GM12878 (cell line): ENCODE measurements at regions not wholly inside any gene's neighbourhood (a gene's known extent, or its start where the extent isn't known, plus 50 kb on each side); places are given as distances from the start of the nearest gene placed in this dataset.

Experiments used
- ATAC-seq: fragments of 200-7000 bp; cut with Tn5 transposase; 3 replicates; pipeline ENCODE4 v1.9.1; 2020; ENCODE audit warnings: mild to moderate bottlenecking, moderate library complexity
- BruUV-seq: library from RNA; stranded (reverse); fragments of 400-500 nt; replicated peaks from 2 replicates; lab custom pipeline; 2021; lab: Mats Ljungman, UMichigan
- CTCF ChIA-PET: fragments of 300-600 bp; sonication (Branson Sonifier 250); formaldehyde crosslinking; extraction: SDS; loops from one replicate; lab custom pipeline; 2021; ENCODE audit warnings: inconsistent platforms; lab: Yijun Ruan, JAX
- POLR2A ChIA-PET: fragments of 350-600 bp; formaldehyde crosslinking; extraction: SDS; loops from one replicate; lab custom pipeline; 2021; ENCODE audit warnings: inconsistent platforms; lab: Charles Lee
- RAD21 ChIA-PET: fragments of 300-600 bp; sonication (Branson Sonifier 250); formaldehyde crosslinking; loops from one replicate; lab custom pipeline; 2023; ENCODE audit warnings: antibody characterized with exemption; ENCODE audit not compliant: unreplicated experiment; lab: Charles Lee
- SMC1A ChIA-PET: fragments of 300-600 bp; sonication (Branson Sonifier 250); formaldehyde crosslinking; loops from one replicate; lab custom pipeline; 2023; ENCODE audit not compliant: unreplicated experiment, uncharacterized antibody; lab: Charles Lee
- DNase-seq: peaks from one replicate; pipeline ENCODE4 v3.0.0-alpha.2; 2011; ENCODE audit warnings: low read depth, low spot score
- FAIRE-seq: peaks from 3 replicates; lab custom pipeline; 2011; peaks lifted over from hg19 to GRCh38; lab: Jason Lieb, UNC
- H2AFZ ChIP-seq: 2 replicates; pipeline ENCODE4 v1.6.0; 2011; ENCODE audit warnings: low read depth, low read length, control low read depth; ENCODE audit not compliant: control insufficient read depth
- H3K27ac ChIP-seq: 2 replicates; pipeline ENCODE4 v1.5.1; 2011; ENCODE audit warnings: control low read depth; ENCODE audit not compliant: control insufficient read depth, insufficient read depth
- H3K27me3 ChIP-seq, 2 experiments: replicated peaks in 1 of 2; 2 replicates each; pipeline versions ENCODE4 v1.6.0 to v1.6.1; 2011; ENCODE audit warnings: low read length in 1 of 2; ENCODE audit not compliant: control insufficient read depth in 2 of 2, insufficient read depth in 2 of 2
- H3K36me3 ChIP-seq, 2 experiments: 2 replicates each; pipeline ENCODE4 v1.5.1; 2011; ENCODE audit warnings: low read length in 1 of 2; ENCODE audit not compliant: control insufficient read depth in 2 of 2, insufficient read depth in 2 of 2
- H3K4me1 ChIP-seq: 2 replicates; pipeline ENCODE4 v1.6.1; 2011; ENCODE audit warnings: mild to moderate bottlenecking, low read length, moderate library complexity, mixed read lengths; ENCODE audit not compliant: control insufficient read depth, insufficient read depth
- H3K4me2 ChIP-seq: 2 replicates; pipeline ENCODE4 v1.6.0; 2011; ENCODE audit warnings: control low read depth; ENCODE audit not compliant: control insufficient read depth, insufficient read depth
- H3K4me3 ChIP-seq: fragments of 200-600 bp; sonication (generic); 2 replicates; pipeline ENCODE4 v1.5.1; 2016
- H3K79me2 ChIP-seq: 2 replicates; pipeline ENCODE4 v1.6.0; 2011; ENCODE audit warnings: low read length; ENCODE audit not compliant: control insufficient read depth, insufficient read depth
- H3K9ac ChIP-seq: 2 replicates; pipeline ENCODE4 v1.8.0; 2011; ENCODE audit warnings: low read length, control low read depth, mixed read lengths; ENCODE audit not compliant: control insufficient read depth, insufficient read depth
- H3K9me3 ChIP-seq: replicated peaks from 3 replicates; pipeline ENCODE4 v1.5.1; 2011; ENCODE audit warnings: mild to moderate bottlenecking, low read length; ENCODE audit not compliant: control insufficient read depth, insufficient read depth
- H4K20me1 ChIP-seq: 2 replicates; pipeline ENCODE4 v1.6.0; 2011; ENCODE audit not compliant: control insufficient read depth, insufficient read depth
- CBFB ChIP-seq: IDR thresholded peaks from 2 replicates; pipeline ENCODE4 v1.6.1; 2016; ENCODE audit warnings: antibody characterized with exemption, low read depth
- CEBPB ChIP-seq, 2 experiments: fragments of 150-350 bp in 1 of 2; IDR thresholded peaks; 2 replicates each; pipeline ENCODE4 v1.6.1; 2012 to 2014; ENCODE audit warnings: low read depth in 2 of 2, low read length in 2 of 2, borderline replicate concordance in 1 of 2, inconsistent platforms in 1 of 2
- FOS ChIP-seq: IDR thresholded peaks from 3 replicates; pipeline ENCODE4 v1.6.1; 2011; ENCODE audit warnings: borderline replicate concordance; ENCODE audit not compliant: insufficient read length; ENCODE audit errors: extremely low read depth
- IRF4 ChIP-seq: IDR thresholded peaks from 2 replicates; pipeline ENCODE4 v1.6.1; 2011; ENCODE audit warnings: low read depth, low read length
- NBN ChIP-seq: fragments of 450-650 bp; IDR thresholded peaks from 2 replicates; pipeline ENCODE4 v1.6.1; 2016
- PAX5 ChIP-seq: IDR thresholded peaks from 2 replicates; pipeline ENCODE4 v1.6.1; 2011; ENCODE audit warnings: low read depth, low read length, borderline replicate concordance
- RAD51 ChIP-seq: fragments of 450-650 bp; IDR thresholded peaks from 2 replicates; pipeline ENCODE4 v1.6.1; 2016; ENCODE audit warnings: moderate library complexity, mild to moderate bottlenecking, inconsistent platforms
- RCOR1 ChIP-seq: conservative IDR thresholded peaks from 2 replicates; pipeline ENCODE4 v1.6.1; 2012; ENCODE audit warnings: low read depth, low read length, improper control_type of control experiment
- WGBS: methylation state at CpG from one replicate; pipeline ENCODE4 v1.1.6; 2016; ENCODE audit warnings: low lambda C conversion rate; ENCODE audit not compliant: insufficient replicate concordance, insufficient coverage; ENCODE audit errors: missing lambda C conversion rate; 5-methylcytosine and 5-hydroxymethylcytosine counted together
- in situ Hi-C: fragments of 300-500 bp; cut with MboI; formaldehyde crosslinking; loops from 9 replicates; pipeline ENCODE4 v1.14.3; 2018; ENCODE audit warnings: mixed read lengths
- intact Hi-C: fragments of 100-400 bp; cut with micrococcal nuclease; formaldehyde crosslinking; loops from one replicate; pipeline ENCODE4 v1.14.2; 2022; ENCODE audit not compliant: unreplicated experiment
- TF ChIP-seq, protein P1 (sequence below): IDR thresholded peaks from 2 replicates; pipeline ENCODE4 v1.6.1; 2012; ENCODE audit warnings: low read length, inconsistent platforms
- TF ChIP-seq, protein P2 (sequence below): IDR thresholded peaks from 2 replicates; pipeline ENCODE4 v1.6.1; 2012; ENCODE audit warnings: low read depth, low read length, improper control_type of control experiment

GRCh38 chr2:162964513-162964912 lies 125.9 kb upstream of the KCNH7 start:
- WGBS: 42% methylated on average over 3 of the region's 3 CpGs
- ATAC-seq (no peak), DNase-seq (no peak)
- ChIA-PET SMC1A (no interaction called here), POLR2A (no interaction called here), RAD21 (no interaction called here), CTCF (no interaction called here)
- Histone ChIP-seq H3K27ac (no peak overlapping the region), H3K4me2 (no peak overlapping the region), H2AFZ (no peak overlapping the region), H3K9ac (no peak overlapping the region), H3K27me3 (no peaks in the 10 kb centered on the region), H3K79me2 (no peaks in the 10 kb centered on the region)
- in situ Hi-C loops: no loop called here
- BruUV-seq: no TSS peak
- intact Hi-C loops: no loop called here
- TF ChIP-seq CBFB: no peak
- no peak for TF ChIP-seq RCOR1
- TF ChIP-seq CEBPB (IDR thresholded peaks at IDR 0.05; ENCODE audit: borderline replicate concordance in 1 of 2, low read depth in 2 of 2, low read length in 2 of 2): no peak
- no peak for TF ChIP-seq NBN
- TF ChIP-seq RAD51: no peak
- TF ChIP-seq, protein P1, sequence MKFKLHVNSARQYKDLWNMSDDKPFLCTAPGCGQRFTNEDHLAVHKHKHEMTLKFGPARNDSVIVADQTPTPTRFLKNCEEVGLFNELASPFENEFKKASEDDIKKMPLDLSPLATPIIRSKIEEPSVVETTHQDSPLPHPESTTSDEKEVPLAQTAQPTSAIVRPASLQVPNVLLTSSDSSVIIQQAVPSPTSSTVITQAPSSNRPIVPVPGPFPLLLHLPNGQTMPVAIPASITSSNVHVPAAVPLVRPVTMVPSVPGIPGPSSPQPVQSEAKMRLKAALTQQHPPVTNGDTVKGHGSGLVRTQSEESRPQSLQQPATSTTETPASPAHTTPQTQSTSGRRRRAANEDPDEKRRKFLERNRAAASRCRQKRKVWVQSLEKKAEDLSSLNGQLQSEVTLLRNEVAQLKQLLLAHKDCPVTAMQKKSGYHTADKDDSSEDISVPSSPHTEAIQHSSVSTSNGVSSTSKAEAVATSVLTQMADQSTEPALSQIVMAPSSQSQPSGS: no peak
- TF ChIP-seq IRF4: no peak
- TF ChIP-seq, protein P2, sequence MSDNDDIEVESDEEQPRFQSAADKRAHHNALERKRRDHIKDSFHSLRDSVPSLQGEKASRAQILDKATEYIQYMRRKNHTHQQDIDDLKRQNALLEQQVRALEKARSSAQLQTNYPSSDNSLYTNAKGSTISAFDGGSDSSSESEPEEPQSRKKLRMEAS: no peak
- no peak for TF ChIP-seq PAX5
- TF ChIP-seq FOS: no peak
- TF ChIP-seq, all 136 proteins: peak for 0
- H3K4me3 ChIP-seq: no peak overlapping the region
- FAIRE-seq: no peak
- no peaks in the 10 kb centered on the region for H3K36me3 ChIP-seq
- no peaks in the 10 kb centered on the region for H3K4me1 ChIP-seq
- no peaks in the 10 kb centered on the region for H3K9me3 ChIP-seq
- no peaks in the 10 kb centered on the region for H4K20me1 ChIP-seq
